IMR-90 (cell line): ENCODE measurements at regions not wholly inside any gene's neighbourhood (a gene's known extent, or its start where the extent isn't known, plus 50 kb on each side); places are given as distances from the start of the nearest gene placed in this dataset.

Experiments used
- CEBPB ChIP-seq: IDR thresholded peaks from 2 replicates; pipeline ENCODE4 v1.6.1; 2012; ENCODE audit warnings: low read depth, low read length, improper control_type of control experiment
- CTCF ChIP-seq: conservative IDR thresholded peaks from 2 replicates; pipeline ENCODE4 v1.5.1; 2012; ENCODE audit warnings: mild to moderate bottlenecking, low read depth, low read length, improper control_type of control experiment
- MAFK ChIP-seq: IDR thresholded peaks from 2 replicates; pipeline ENCODE4 v1.6.1; 2012; ENCODE audit warnings: low read depth, low read length, improper control_type of control experiment
- MAZ ChIP-seq: IDR thresholded peaks from 2 replicates; pipeline ENCODE4 v1.6.1; 2012; ENCODE audit warnings: low read depth, mild to moderate bottlenecking, low read length, improper control_type of control experiment, moderate library complexity, borderline replicate concordance
- MXI1 ChIP-seq: IDR thresholded peaks from 2 replicates; pipeline ENCODE4 v1.6.1; 2012; ENCODE audit warnings: low read depth, mild to moderate bottlenecking, low read length, moderate library complexity, borderline replicate concordance
- POLR2A ChIP-seq: IDR thresholded peaks from 2 replicates; pipeline ENCODE4 v1.6.1; 2012; ENCODE audit warnings: mild to moderate bottlenecking, low read depth, low read length
- RAD21 ChIP-seq: IDR thresholded peaks from 2 replicates; pipeline ENCODE4 v1.6.1; 2012; ENCODE audit warnings: low read length, improper control_type of control experiment
- RCOR1 ChIP-seq: IDR thresholded peaks from 2 replicates; pipeline ENCODE4 v1.6.1; 2012; ENCODE audit warnings: mild to moderate bottlenecking, low read length, improper control_type of control experiment; ENCODE audit not compliant: insufficient replicate concordance
- RFX5 ChIP-seq: IDR thresholded peaks from 2 replicates; pipeline ENCODE4 v1.8.0; 2012; ENCODE audit warnings: low read depth, mild to moderate bottlenecking, low read length, moderate library complexity
- SMC3 ChIP-seq: fragments of 150-350 bp; IDR thresholded peaks from 2 replicates; pipeline ENCODE4 v1.6.1; 2016; ENCODE audit warnings: low read depth, mild to moderate bottlenecking, antibody characterized with exemption, low read length, moderate library complexity
- TF ChIP-seq, protein P1 (sequence below): fragments of 150-350 bp; IDR thresholded peaks from 2 replicates; pipeline ENCODE4 v1.6.1; 2016; ENCODE audit warnings: low read depth, mild to moderate bottlenecking, low read length, moderate library complexity, borderline replicate concordance
- TF ChIP-seq, protein P2 (sequence below): fragments of 150-350 bp; IDR thresholded peaks from 2 replicates; pipeline ENCODE4 v1.6.1; 2017; ENCODE audit warnings: mild to moderate bottlenecking, antibody characterized with exemption, low read length, low read depth

- TF ChIP-seq, protein P1, sequence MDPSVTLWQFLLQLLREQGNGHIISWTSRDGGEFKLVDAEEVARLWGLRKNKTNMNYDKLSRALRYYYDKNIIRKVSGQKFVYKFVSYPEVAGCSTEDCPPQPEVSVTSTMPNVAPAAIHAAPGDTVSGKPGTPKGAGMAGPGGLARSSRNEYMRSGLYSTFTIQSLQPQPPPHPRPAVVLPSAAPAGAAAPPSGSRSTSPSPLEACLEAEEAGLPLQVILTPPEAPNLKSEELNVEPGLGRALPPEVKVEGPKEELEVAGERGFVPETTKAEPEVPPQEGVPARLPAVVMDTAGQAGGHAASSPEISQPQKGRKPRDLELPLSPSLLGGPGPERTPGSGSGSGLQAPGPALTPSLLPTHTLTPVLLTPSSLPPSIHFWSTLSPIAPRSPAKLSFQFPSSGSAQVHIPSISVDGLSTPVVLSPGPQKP = no peak
- TF ChIP-seq CTCF (no peak), RAD21 (no peak), POLR2A (no peak), MAFK (no peak), MXI1 (no peak), SMC3 (no peak), MAZ (no peak), RCOR1 (no peak), CEBPB (no peak), RFX5 (no peak)
- TF ChIP-seq, protein P2, sequence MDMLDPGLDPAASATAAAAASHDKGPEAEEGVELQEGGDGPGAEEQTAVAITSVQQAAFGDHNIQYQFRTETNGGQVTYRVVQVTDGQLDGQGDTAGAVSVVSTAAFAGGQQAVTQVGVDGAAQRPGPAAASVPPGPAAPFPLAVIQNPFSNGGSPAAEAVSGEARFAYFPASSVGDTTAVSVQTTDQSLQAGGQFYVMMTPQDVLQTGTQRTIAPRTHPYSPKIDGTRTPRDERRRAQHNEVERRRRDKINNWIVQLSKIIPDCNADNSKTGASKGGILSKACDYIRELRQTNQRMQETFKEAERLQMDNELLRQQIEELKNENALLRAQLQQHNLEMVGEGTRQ = no peak
Observed at GRCh38 chr2:8513601-8514273, 168.1 kb upstream of the ID2 start.
